ENCODE measurements at regions not wholly inside any gene's neighbourhood (a gene's known extent, or its start where the extent isn't known, plus 50 kb on each side); places are given as distances from the start of the nearest gene placed in this dataset.
"Not testable (repeated sequence)": the region's sequence is repeated elsewhere in the genome, so short reads cannot be mapped to it uniquely, and the experiment has no call there.

DNA sequence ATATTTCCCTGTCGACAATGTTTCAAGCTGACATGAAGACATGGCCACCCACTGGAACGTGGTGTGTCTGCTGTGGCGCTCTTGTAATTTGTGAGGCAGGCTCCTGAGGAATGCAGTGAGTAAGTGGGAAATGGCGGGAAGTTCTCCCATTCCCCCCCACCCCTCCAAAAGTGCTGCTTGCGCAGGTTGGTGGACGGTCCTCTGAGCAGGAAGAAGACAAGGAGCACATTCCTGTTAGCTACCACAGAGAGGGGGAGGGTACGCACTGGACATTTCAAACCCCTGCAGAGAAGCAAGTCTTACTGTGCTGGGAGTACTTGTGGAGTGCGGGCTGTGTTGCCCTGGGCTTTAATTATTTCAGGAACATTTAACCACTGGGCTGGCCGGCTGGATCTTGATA lies 92.9 kb downstream of the DEFB131A start:
- TF ChIP-seq CTCF (IDR thresholded peaks at IDR 0.05; ENCODE audit: low read length); EZH2 (IDR thresholded peaks at IDR 0.05; ENCODE audit: borderline replicate concordance, low read length): not testable (repeated sequence)

Measured in OCI-LY1 (cell line).